Medulla oblongata (tissue), 1 donor: ENCODE measurements at regions not wholly inside any gene's neighbourhood (a gene's known extent, or its start where the extent isn't known, plus 50 kb on each side); places are given as distances from the start of the nearest gene placed in this dataset.
"Not testable (repeated sequence)": the region's sequence is repeated elsewhere in the genome, so short reads cannot be mapped to it uniquely, and the experiment has no call there.

Experiments
- DNase-seq: peaks from one replicate; pipeline ENCODE4 v3.0.0-alpha.2; 2015; ENCODE audit errors: extremely low spot score

GRCh38 chr2:138066139-138066806, 102.0 kb downstream of the HNMT start:
- DNase-seq, result no peak

DNA sequence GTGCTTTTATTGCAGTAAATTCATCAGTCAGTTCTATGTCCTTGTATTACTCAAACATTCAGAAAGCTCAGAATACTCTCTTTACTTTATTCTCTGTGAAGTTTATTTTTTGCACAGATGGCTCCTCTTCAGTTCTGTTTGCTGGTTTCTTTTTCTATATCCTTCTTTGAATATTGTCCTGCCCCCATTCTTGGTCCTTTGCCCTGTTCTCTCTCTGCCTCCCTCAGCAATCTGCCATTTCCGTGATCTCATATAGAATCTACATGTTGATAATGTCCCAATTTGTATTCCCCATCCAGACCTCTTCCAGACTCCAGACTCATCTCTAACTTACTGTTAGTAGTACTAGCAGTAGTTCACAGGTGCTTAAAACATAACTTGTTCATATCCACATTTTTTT, 102.6 kb downstream of the HNMT start:
- DNase-seq, result no peak

GRCh38 chr2:138068669-138069068, 104.4 kb downstream of the HNMT start:
- DNase-seq, result not testable (repeated sequence)

- DNase-seq, result not testable (repeated sequence)
These were observed 106.9 kb downstream of the HNMT start for GRCh38 chr2:138071042-138071719.

GRCh38 chr2:138071720-138072719, 107.7 kb downstream of the HNMT start:
- DNase-seq, result no peak

- peak; percentile 64 for DNase-seq
These were observed 113.9 kb downstream of the HNMT start for GRCh38 chr2:138078153-138078552.

GRCh38 chr2:138079976-138080375, 115.7 kb downstream of the HNMT start:
- no peak for DNase-seq

- no peak for DNase-seq
These were observed 117.2 kb downstream of the HNMT start for GRCh38 chr2:138081225-138082073.

DNA sequence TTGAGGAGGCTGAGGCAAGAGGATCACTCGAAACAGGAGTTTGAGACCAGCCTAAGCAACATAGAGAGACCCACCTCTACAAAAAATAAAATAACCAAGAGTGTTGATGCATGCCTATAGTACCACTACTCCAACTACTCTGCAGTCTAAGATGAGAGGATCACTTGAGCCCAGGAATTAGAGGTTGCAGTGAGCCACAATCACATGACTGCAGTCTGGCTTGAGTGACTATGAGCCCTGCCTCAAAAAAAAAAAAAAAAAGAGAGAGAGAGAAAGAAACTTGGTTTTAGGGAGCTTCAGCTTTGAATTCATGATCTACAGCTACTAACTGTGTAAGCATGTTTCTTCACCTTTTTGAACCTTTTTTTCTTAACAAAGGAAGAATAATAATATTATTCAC, 119.9 kb downstream of the HNMT start:
- no peak for DNase-seq

DNA sequence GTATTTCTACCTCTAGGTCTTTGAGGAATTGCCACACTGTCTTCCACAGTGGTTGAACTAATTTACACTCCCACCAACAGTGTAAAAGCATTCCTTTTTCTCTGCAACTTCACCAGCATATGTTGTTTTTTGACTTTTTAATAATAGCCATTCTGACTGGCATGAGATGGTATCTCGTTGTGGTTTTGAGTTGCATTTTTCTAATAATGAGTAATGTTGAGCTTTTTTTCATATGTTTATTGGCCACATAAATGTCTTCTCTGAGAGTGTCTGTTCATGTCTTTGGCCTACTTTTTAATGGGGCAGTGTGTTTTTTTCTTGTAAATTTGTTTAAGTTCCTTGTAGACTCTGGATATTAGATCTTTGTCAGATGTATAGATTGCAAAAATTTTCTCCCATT, 121.2 kb downstream of the HNMT start:
- not testable (repeated sequence) for DNase-seq

DNA sequence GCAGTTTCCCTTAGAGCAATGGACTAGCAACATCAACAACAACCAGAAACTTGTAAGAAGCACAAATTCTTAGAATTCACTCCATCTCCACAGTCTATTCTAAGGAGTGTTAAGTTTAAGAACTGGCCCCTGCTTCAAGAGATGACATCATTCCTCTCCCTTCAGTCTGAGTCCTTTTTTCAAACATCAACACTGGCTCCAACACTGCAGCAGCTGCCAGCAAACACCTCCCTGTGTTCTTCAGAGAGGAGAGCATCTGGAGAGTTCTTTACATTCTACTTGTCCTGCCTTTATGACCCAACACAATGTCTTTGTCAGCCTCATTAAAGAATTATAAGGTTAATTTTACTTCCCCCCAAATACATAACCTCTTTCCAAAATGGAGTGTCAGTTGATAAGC, 122.3 kb downstream of the HNMT start:
- DNase-seq, result peak; percentile 22

DNA sequence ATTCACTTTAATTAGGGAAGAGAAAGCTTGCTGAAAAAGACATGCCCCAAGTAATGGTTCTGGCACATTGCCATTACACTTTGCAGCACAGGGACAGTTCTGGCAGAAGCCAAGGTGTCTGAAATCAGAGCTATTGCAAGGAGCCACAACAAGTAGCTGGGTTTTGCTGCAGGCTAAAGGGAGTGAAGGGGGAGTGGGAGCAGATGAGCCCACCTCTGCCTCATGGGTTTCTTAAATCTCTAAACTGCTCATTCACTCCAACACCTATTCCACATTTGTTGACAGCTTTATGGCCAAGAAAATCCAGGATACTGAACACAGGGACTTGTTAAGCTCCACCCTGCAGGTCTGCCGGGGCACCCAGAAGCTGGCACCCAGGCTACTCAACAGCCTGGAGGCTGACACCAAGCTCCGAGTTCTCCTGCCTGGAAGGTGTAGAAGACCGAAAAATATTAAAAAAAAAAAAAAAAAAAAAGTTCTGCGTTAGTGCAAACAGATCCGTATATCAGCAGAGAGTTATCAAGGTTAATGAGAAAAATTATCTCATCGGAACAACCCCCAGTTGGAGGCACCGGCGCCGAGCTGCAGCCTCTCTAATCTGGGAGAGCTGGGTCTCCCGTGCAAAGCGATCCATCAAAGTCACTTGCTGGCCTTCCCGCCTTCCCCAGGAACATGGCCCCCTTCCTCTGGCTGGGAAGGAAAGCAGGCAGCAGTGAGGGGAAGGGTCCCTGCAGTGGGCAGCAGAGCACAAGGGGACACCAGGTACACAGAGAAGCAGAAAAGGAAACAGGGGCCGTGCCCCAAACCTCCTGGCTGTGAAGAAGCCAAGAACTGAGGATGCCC, 123.7 kb downstream of the HNMT start:
- no peak for DNase-seq

- DNase-seq, result peak; percentile 74
These were observed 126.1 kb downstream of the HNMT start for GRCh38 chr2:138090330-138090729.

DNA sequence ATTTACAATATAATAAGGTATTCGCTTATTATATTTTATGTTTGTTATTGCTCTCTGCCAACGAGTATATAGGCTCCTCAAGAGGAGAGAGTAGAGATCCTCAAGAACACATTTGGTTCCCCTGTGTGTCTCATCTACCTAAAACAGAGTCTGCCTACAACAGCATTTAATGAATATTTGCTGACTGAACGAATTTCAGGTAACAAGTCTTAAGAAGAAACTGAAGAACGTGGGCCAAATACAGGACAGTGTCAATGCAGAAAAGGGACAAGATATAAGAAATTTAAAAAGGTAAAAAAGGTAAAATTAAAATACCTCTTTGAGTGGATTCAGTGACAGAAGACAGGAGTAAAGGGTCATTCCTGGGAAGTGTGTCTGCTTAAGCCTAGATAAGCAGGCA, 129.2 kb downstream of the HNMT start:
- DNase-seq, result no peak

GRCh38 chr2:138094031-138094430, 129.8 kb downstream of the HNMT start:
- no peak for DNase-seq

DNA sequence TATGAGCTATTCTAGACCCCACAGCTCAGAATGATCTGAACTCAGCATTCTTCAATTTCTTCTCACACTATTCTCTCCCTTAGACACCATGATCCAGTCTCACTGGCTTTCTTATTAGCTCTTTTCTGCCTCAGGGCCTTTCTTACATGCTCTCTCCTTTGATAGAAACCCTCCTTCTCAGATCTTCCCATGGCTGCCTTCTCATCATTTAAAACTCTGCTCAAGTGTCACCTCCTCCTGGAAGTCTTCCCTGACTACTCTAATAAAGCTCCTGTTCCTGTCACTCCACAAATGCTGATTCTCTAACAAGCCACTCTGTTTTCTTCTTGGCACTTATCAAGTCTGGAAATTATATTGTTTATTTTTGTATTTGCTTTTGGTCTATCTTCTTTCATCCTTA, 131.1 kb downstream of the HNMT start:
- DNase-seq, result no peak

DNA sequence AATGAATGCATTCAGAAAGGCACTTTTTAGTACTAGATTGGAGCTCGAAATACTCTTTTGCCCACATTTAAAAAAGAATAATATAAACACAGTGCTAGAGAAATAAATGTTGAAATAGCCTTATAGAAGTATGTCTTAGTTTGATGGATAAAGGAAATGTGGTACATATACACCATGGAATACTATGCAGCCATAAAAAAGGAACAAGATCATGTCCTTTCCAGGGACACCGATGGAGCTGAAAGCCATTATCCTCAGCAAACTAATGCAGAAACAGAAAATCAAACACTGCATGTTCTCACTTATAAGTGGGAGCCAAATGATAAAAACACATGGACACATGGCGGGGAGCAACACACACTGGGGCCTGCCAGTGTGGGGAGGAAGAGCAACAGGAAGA, 135.0 kb downstream of the HNMT start:
- not testable (repeated sequence) for DNase-seq

GRCh38 chr2:138101718-138102117, 137.4 kb downstream of the HNMT start:
- DNase-seq, result no peak

GRCh38 chr2:138102664-138103063, 138.4 kb downstream of the HNMT start:
- no peak for DNase-seq

GRCh38 chr2:138103156-138103555, 138.9 kb downstream of the HNMT start:
- DNase-seq, result no peak
